ENCODE measurements at regions not wholly inside any gene's neighbourhood (a gene's known extent, or its start where the extent isn't known, plus 50 kb on each side); places are given as distances from the start of the nearest gene placed in this dataset.

- peaks cover 3% of the 10 kb centered on the region for H3K36me3 Mint-ChIP-seq
- H3K4me1 Mint-ChIP-seq (ENCODE audit: unreplicated experiment): no peaks in the 10 kb centered on the region
- DNase-seq (ENCODE audit: extremely low spot score, unreplicated experiment): no peak
- H3K27ac Mint-ChIP-seq: no peak overlapping the region
- H3K4me3 Mint-ChIP-seq: no peak overlapping the region
- TF ChIP-seq CTCF (conservative IDR thresholded peaks at IDR 0.05): no peak
- H3K9me3 Mint-ChIP-seq: no peaks in the 10 kb centered on the region
- H3K27me3 Mint-ChIP-seq: no peaks in the 10 kb centered on the region
Measured at GRCh38 chr3:61497463-61497862, 63.9 kb upstream of the PTPRG start.

GRCh38 chr3:61505197-61505596 lies 56.2 kb upstream of the PTPRG start:
- H3K9me3 Mint-ChIP-seq: no peaks in the 10 kb centered on the region
- DNase-seq (ENCODE audit: extremely low spot score, unreplicated experiment): no peak
- no peaks in the 10 kb centered on the region for H3K36me3 Mint-ChIP-seq
- no peaks in the 10 kb centered on the region for H3K27me3 Mint-ChIP-seq
- H3K4me1 Mint-ChIP-seq (ENCODE audit: unreplicated experiment): no peaks in the 10 kb centered on the region
- no peak overlapping the region for H3K4me3 Mint-ChIP-seq
- TF ChIP-seq CTCF (conservative IDR thresholded peaks at IDR 0.05): no peak
- H3K27ac Mint-ChIP-seq: no peak overlapping the region

GRCh38 chr3:61507946-61508345 lies 53.4 kb upstream of the PTPRG start:
- Mint-ChIP-seq H3K4me3 (no peak overlapping the region), H3K36me3 (no peaks in the 10 kb centered on the region), H3K27me3 (no peaks in the 10 kb centered on the region), H3K27ac (no peak overlapping the region), H3K4me1 (ENCODE audit: unreplicated experiment) (no peaks in the 10 kb centered on the region), H3K9me3 (no peaks in the 10 kb centered on the region)
- DNase-seq (ENCODE audit: extremely low spot score, unreplicated experiment): no peak
- TF ChIP-seq CTCF (conservative IDR thresholded peaks at IDR 0.05): no peak

Data from type B pancreatic cell (in vitro differentiated cells).